ENCODE measurements at regions not wholly inside any gene's neighbourhood (a gene's known extent, or its start where the extent isn't known, plus 50 kb on each side); places are given as distances from the start of the nearest gene placed in this dataset.

GRCh38 chr15:67953299-67953698 is 100.8 kb upstream of the PIAS1 start:
- no peak for DNase-seq (ENCODE audit: low read depth)
- in situ Hi-C loops (cut with HindIII; ENCODE audit: low sequenced_read_pairs) = no loop called here
- no peak overlapping the region for H3K4me3 ChIP-seq (ENCODE audit: low read depth, low read length)
- no peak for TF ChIP-seq CTCF (IDR thresholded peaks at IDR 0.05; ENCODE audit: low read depth, low read length, missing control alignments)

GRCh38 chr15:67955252-67955651 is 98.9 kb upstream of the PIAS1 start:
- in situ Hi-C loops (cut with HindIII; ENCODE audit: low sequenced_read_pairs) = no loop called here
- TF ChIP-seq CTCF (IDR thresholded peaks at IDR 0.05; ENCODE audit: low read depth, low read length, missing control alignments) = no peak
- no peak overlapping the region for H3K4me3 ChIP-seq (ENCODE audit: low read depth, low read length)
- no peak for DNase-seq (ENCODE audit: low read depth)

- H3K4me3 ChIP-seq (ENCODE audit: low read depth, low read length) = no peak overlapping the region
Measured at GRCh38 chr15:67957435-67958132, 96.5 kb upstream of the PIAS1 start.

GRCh38 chr15:67967871-67968431 is 86.2 kb upstream of the PIAS1 start:
- DNase-seq (ENCODE audit: low read depth) = no peak
- in situ Hi-C loops (cut with HindIII; ENCODE audit: low sequenced_read_pairs) = no loop called here
- no peak for TF ChIP-seq CTCF (IDR thresholded peaks at IDR 0.05; ENCODE audit: low read depth, low read length, missing control alignments)
- H3K4me3 ChIP-seq (ENCODE audit: low read depth, low read length) = peak overlapping the region; percentile 41

More at GRCh38 chr15:67957435-67958132, 96.5 kb upstream of the PIAS1 start:
- DNase-seq (ENCODE audit: low read depth) = no peak
- no peak for TF ChIP-seq CTCF (IDR thresholded peaks at IDR 0.05; ENCODE audit: low read depth, low read length, missing control alignments)
- in situ Hi-C loops (cut with HindIII; ENCODE audit: low sequenced_read_pairs) = no loop called here

- H3K4me3 ChIP-seq (ENCODE audit: low read depth, low read length) = peak overlapping the region; percentile 41
- in situ Hi-C loops (cut with HindIII; ENCODE audit: low sequenced_read_pairs) = no loop called here
Measured at GRCh38 chr15:67968564-67968963, 85.6 kb upstream of the PIAS1 start.

GRCh38 chr15:67968966-67969365 is 85.1 kb upstream of the PIAS1 start:
- no peak for DNase-seq (ENCODE audit: low read depth)
- in situ Hi-C loops (cut with HindIII; ENCODE audit: low sequenced_read_pairs) = no loop called here
- H3K4me3 ChIP-seq (ENCODE audit: low read depth, low read length) = no peak overlapping the region
- no peak for TF ChIP-seq CTCF (IDR thresholded peaks at IDR 0.05; ENCODE audit: low read depth, low read length, missing control alignments)

More at GRCh38 chr15:67968564-67968963, 85.6 kb upstream of the PIAS1 start:
- no peak for TF ChIP-seq CTCF (IDR thresholded peaks at IDR 0.05; ENCODE audit: low read depth, low read length, missing control alignments)
- no peak for DNase-seq (ENCODE audit: low read depth)

All from astrocyte of the cerebellum (primary cell).